Ishikawa (cell line): ENCODE measurements at regions not wholly inside any gene's neighbourhood (a gene's known extent, or its start where the extent isn't known, plus 50 kb on each side); places are given as distances from the start of the nearest gene placed in this dataset.

Experiments
- CEBPB ChIP-seq: IDR thresholded peaks from 2 replicates; pipeline ENCODE4 v1.6.1; 2012
- CREB1 ChIP-seq: IDR thresholded peaks from 2 replicates; pipeline ENCODE4 v1.6.1; 2012; ENCODE audit warnings: low read depth
- EGR1 ChIP-seq: IDR thresholded peaks from 2 replicates; pipeline ENCODE4 v1.6.1; 2012
- EP300 ChIP-seq: IDR thresholded peaks from 2 replicates; pipeline ENCODE4 v1.6.1; 2012; ENCODE audit warnings: borderline replicate concordance
- FOXM1 ChIP-seq: IDR thresholded peaks from 2 replicates; pipeline ENCODE4 v1.6.1; 2012; ENCODE audit warnings: low read depth, borderline replicate concordance
- NFIC ChIP-seq: IDR thresholded peaks from 2 replicates; pipeline ENCODE4 v1.6.1; 2012
- RAD21 ChIP-seq: IDR thresholded peaks from 2 replicates; pipeline ENCODE4 v1.6.1; 2012; ENCODE audit warnings: low read depth
- REST ChIP-seq: IDR thresholded peaks from 2 replicates; pipeline ENCODE4 v1.6.1; 2012; ENCODE audit warnings: low read depth, mild to moderate bottlenecking
- TAF1 ChIP-seq: IDR thresholded peaks from 2 replicates; pipeline ENCODE4 v1.6.1; 2012; ENCODE audit warnings: low read depth, mild to moderate bottlenecking
- TCF12 ChIP-seq: IDR thresholded peaks from 2 replicates; pipeline ENCODE4 v1.6.1; 2012; ENCODE audit warnings: low read depth
- TEAD4 ChIP-seq: IDR thresholded peaks from 2 replicates; pipeline ENCODE4 v1.6.1; 2012
- USF1 ChIP-seq: IDR thresholded peaks from 2 replicates; pipeline ENCODE4 v1.6.1; 2012
- YY1 ChIP-seq: IDR thresholded peaks from 2 replicates; pipeline ENCODE4 v1.6.1; 2012; ENCODE audit warnings: low read depth
- ZBTB7A ChIP-seq: IDR thresholded peaks from 2 replicates; pipeline ENCODE4 v1.6.1; 2012; ENCODE audit warnings: low read depth
- TF ChIP-seq, protein P1 (sequence below): IDR thresholded peaks from 2 replicates; pipeline ENCODE4 v1.6.1; 2012

DNA sequence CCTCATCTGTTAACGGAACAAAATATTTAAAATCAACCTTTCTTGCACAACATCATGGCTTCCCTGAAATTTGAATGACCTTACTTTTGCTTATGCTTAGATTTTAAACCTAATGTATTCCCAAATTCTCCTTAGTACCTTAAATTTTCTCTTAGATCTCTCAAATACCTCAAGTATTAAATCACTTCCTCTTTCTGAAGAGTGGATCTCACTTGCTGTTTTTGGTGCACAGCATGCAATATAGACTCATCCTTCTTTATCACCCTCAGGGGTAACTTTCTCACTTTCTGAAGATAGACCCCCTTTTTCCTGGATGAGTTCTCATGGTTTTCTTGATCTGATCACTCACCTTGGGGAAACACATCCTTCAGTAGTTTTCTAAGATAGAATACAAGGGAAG lies 871.7 kb downstream of the DACH1 start:
- TF ChIP-seq RAD21 (no peak), NFIC (no peak), ZBTB7A (no peak), CREB1 (no peak), FOXM1 (no peak)
- TF ChIP-seq, protein P1, sequence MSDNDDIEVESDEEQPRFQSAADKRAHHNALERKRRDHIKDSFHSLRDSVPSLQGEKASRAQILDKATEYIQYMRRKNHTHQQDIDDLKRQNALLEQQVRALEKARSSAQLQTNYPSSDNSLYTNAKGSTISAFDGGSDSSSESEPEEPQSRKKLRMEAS: no peak

DNA sequence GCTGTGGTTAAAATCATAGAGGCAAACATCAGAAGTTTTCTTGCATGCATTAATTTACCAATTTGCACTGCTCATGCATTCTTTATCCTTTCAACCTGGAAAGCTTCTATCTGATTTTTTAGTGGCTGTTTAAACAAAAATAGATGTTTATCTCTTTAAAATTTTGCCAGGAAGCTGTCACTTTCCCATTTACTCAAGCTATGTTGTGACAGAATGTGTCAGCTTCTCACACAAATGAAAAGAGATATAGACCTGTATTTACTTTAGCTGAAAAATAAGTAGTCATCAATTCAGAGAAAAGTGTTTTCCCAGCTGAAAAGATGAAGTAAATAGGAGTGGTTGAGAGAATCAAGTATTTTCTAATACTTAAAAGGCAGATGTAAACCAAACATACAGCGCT lies 872.8 kb downstream of the DACH1 start:
- TF ChIP-seq, protein P1: no peak
- no peak for TF ChIP-seq TCF12
- no peak for TF ChIP-seq CEBPB

DNA sequence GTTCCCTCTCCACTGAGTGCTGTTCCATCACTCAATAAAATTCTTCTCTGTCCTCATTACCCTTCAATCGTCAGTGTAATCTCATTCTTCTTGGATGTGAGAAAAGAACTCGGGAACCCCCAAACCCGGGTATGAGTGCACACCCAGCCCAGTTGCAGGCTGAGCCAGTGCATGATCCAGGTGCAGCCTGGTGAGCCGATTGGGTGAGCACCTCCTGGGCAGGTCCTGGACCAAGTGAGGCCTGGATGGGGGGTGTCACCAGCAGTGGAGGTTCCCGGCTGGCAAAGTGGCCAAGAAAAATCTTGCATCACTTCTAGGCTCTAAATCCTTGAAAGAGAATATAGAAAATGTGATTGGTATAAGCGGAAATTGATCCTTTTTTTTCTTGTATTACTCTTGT lies 878.8 kb upstream of the KLHL1 start:
- no peak for TF ChIP-seq TAF1
- no peak for TF ChIP-seq EP300
- TF ChIP-seq TEAD4: no peak
- no peak for TF ChIP-seq USF1
- no peak for TF ChIP-seq CEBPB
- no peak for TF ChIP-seq TCF12
- TF ChIP-seq EGR1: no peak
- no peak for TF ChIP-seq CREB1
- TF ChIP-seq, protein P1: no peak
- TF ChIP-seq REST: no peak
- no peak for TF ChIP-seq FOXM1
- no peak for TF ChIP-seq YY1
- no peak for TF ChIP-seq RAD21
- TF ChIP-seq ZBTB7A: no peak
- TF ChIP-seq NFIC: no peak

GRCh38 chr13:70985371-70985770 lies 877.1 kb upstream of the KLHL1 start:
- TF ChIP-seq USF1 (no peak), NFIC (no peak), EGR1 (no peak), EP300 (no peak), CREB1 (no peak), TAF1 (no peak), TEAD4 (no peak), TCF12 (no peak), CEBPB (no peak), RAD21 (no peak), YY1 (no peak), REST (no peak), ZBTB7A (no peak), FOXM1 (no peak)
- TF ChIP-seq, protein P1: no peak

- TF ChIP-seq ZBTB7A (no peak), TCF12 (no peak), TAF1 (no peak), NFIC (no peak), CREB1 (no peak), EGR1 (no peak)
- TF ChIP-seq, protein P1: no peak
These were observed 861.1 kb upstream of the KLHL1 start for GRCh38 chr13:70969321-70969720.

- TF ChIP-seq TCF12: no peak
- no peak for TF ChIP-seq YY1
- no peak for TF ChIP-seq ZBTB7A
- no peak for TF ChIP-seq USF1
- no peak for TF ChIP-seq TAF1
These were observed 859.3 kb upstream of the KLHL1 start for GRCh38 chr13:70967564-70967963.
